Liver (tissue), 8 donors: ENCODE measurements at regions not wholly inside any gene's neighbourhood (a gene's known extent, or its start where the extent isn't known, plus 50 kb on each side); places are given as distances from the start of the nearest gene placed in this dataset.

Source experiments
- DNase-seq: peaks from one replicate; pipeline ENCODE4 v3.0.0-alpha.2; 2017; ENCODE audit warnings: low spot score
- H3K27ac ChIP-seq, 2 donors: one replicate each; pipeline ENCODE4 v1.7.0; 2013; ENCODE audit warnings: inconsistent platforms in 2 of 2, low read length in 2 of 2, control low read depth in 1 of 2, low read depth in 1 of 2, mild to moderate bottlenecking in 1 of 2
- H3K27me3 ChIP-seq, 4 donors: one replicate each; pipeline versions ENCODE4 v1.6.1 to v1.7.0; 2013; ENCODE audit warnings: low read length in 3 of 4, inconsistent platforms in 1 of 4, mild to moderate bottlenecking in 1 of 4, moderate library complexity in 1 of 4; ENCODE audit not compliant: control insufficient read depth in 4 of 4, insufficient read depth in 4 of 4
- H3K36me3 ChIP-seq, 4 donors: one replicate each; pipeline versions ENCODE4 v1.6.1 to v1.7.0; 2013; ENCODE audit warnings: low read length in 3 of 4, mild to moderate bottlenecking in 3 of 4, low read depth in 1 of 4, moderate library complexity in 1 of 4; ENCODE audit not compliant: control insufficient read depth in 4 of 4, insufficient read depth in 3 of 4
- H3K4me1 ChIP-seq, 4 donors: one replicate each; pipeline versions ENCODE4 v1.6.1 to v1.7.0; 2013; ENCODE audit warnings: low read length in 3 of 4, mild to moderate bottlenecking in 3 of 4, moderate library complexity in 1 of 4; ENCODE audit not compliant: control insufficient read depth in 4 of 4, insufficient read depth in 4 of 4
- H3K4me3 ChIP-seq, 3 donors: one replicate each; pipeline versions ENCODE4 v1.6.1 to v1.7.0; 2013; ENCODE audit warnings: low read length in 3 of 3, control low read depth in 1 of 3, low read depth in 1 of 3, mild to moderate bottlenecking in 1 of 3
- H3K9ac ChIP-seq, 2 donors: one replicate each; pipeline ENCODE4 v1.7.0; 2013; ENCODE audit warnings: low read length in 2 of 2, mild to moderate bottlenecking in 2 of 2, moderate library complexity in 2 of 2, control low read depth in 1 of 2, low read depth in 1 of 2
- H3K9me3 ChIP-seq, 4 donors: one replicate each; pipeline versions ENCODE4 v1.6.1 to v1.7.0; 2013; ENCODE audit warnings: low read length in 3 of 4; ENCODE audit not compliant: control insufficient read depth in 4 of 4
- ATF3 ChIP-seq: IDR thresholded peaks from 2 replicates; pipeline ENCODE4 v1.6.1; 2016; ENCODE audit warnings: antibody characterized with exemption
- CTCF ChIP-seq: fragments of 150-350 bp; IDR thresholded peaks from 2 replicates; pipeline ENCODE4 v1.5.1; 2017; ENCODE audit warnings: improper control_type of control experiment, low read depth, low read length; ENCODE audit not compliant: missing input control
- EGR1 ChIP-seq, 2 donors: IDR thresholded peaks; 2 replicates each; pipeline ENCODE4 v1.6.1; 2016 to 2018; ENCODE audit warnings: antibody characterized with exemption in 2 of 2, low read depth in 2 of 2
- FOXA1 ChIP-seq: IDR thresholded peaks from 2 replicates; pipeline ENCODE4 v1.6.1; 2016; ENCODE audit warnings: antibody characterized with exemption
- FOXA2 ChIP-seq: IDR thresholded peaks from 2 replicates; pipeline ENCODE4 v1.6.1; 2016; ENCODE audit warnings: antibody characterized with exemption
- GABPA ChIP-seq, 2 donors: IDR thresholded peaks in 1 of 2; conservative IDR thresholded peaks in 1 of 2; 2 replicates each; pipeline ENCODE4 v1.6.1; 2016; ENCODE audit warnings: antibody characterized with exemption in 2 of 2, mild to moderate bottlenecking in 1 of 2, moderate library complexity in 1 of 2
- HNF4A ChIP-seq, 2 donors: conservative IDR thresholded peaks; 2 replicates each; pipeline ENCODE4 v1.6.1; 2016; ENCODE audit warnings: antibody characterized with exemption in 2 of 2, mild to moderate bottlenecking in 2 of 2
- HNF4G ChIP-seq: IDR thresholded peaks from 2 replicates; pipeline ENCODE4 v1.6.1; 2016; ENCODE audit warnings: antibody characterized with exemption
- JUND ChIP-seq, 2 donors: IDR thresholded peaks; 2 replicates each; pipeline ENCODE4 v1.6.1; 2016; ENCODE audit warnings: antibody characterized with exemption in 2 of 2
- MAX ChIP-seq: IDR thresholded peaks from 2 replicates; pipeline ENCODE4 v1.6.1; 2016; ENCODE audit warnings: antibody characterized with exemption
- NR2F2 ChIP-seq: IDR thresholded peaks from 2 replicates; pipeline ENCODE4 v1.6.1; 2016; ENCODE audit warnings: antibody characterized with exemption
- RAD21 ChIP-seq, 2 donors: IDR thresholded peaks; 2 replicates each; pipeline ENCODE4 v1.6.1; 2016; ENCODE audit warnings: antibody characterized with exemption in 2 of 2, mild to moderate bottlenecking in 2 of 2
- REST ChIP-seq: IDR thresholded peaks from 2 replicates; pipeline ENCODE4 v1.6.1; 2016; ENCODE audit warnings: antibody characterized with exemption, mild to moderate bottlenecking
- RXRA ChIP-seq, 2 donors: IDR thresholded peaks; 2 replicates each; pipeline ENCODE4 v1.6.1; 2017 to 2018; ENCODE audit warnings: antibody characterized with exemption in 2 of 2, mild to moderate bottlenecking in 1 of 2
- SP1 ChIP-seq: IDR thresholded peaks from 2 replicates; pipeline ENCODE4 v1.6.1; 2018; ENCODE audit warnings: antibody characterized with exemption, mild to moderate bottlenecking
- TAF1 ChIP-seq: conservative IDR thresholded peaks from 2 replicates; pipeline ENCODE4 v1.6.1; 2016; ENCODE audit warnings: antibody characterized with exemption, mild to moderate bottlenecking
- YY1 ChIP-seq: IDR thresholded peaks from 2 replicates; pipeline ENCODE4 v1.6.1; 2016; ENCODE audit warnings: antibody characterized with exemption, mild to moderate bottlenecking
- ZBTB33 ChIP-seq: IDR thresholded peaks from 2 replicates; pipeline ENCODE4 v1.6.1; 2016; ENCODE audit warnings: antibody characterized with exemption
- WGBS: extraction: QIAGEN DNeasy Blood & Tissue Kit; methylation state at CpG from one replicate; pipeline ENCODE4 v1.1.7; 2013; 5-methylcytosine and 5-hydroxymethylcytosine counted together
- donor health status: healthy.
- donor health status: healthy.
- donor health status: healthy.
- donor health status: healthy.
- donor health status: healthy.

GRCh38 chr1:103435443-103435842 is 90.1 kb upstream of the RNPC3 start:
- no peak overlapping the region for H3K27ac ChIP-seq
- H3K9ac ChIP-seq = no peak overlapping the region
- WGBS = 34% methylated on average over 1 of the region's 1 CpG
- TF ChIP-seq EGR1 (IDR thresholded peaks at IDR 0.05; ENCODE audit: low read depth in 2 of 2) (no peak), CTCF (no peak), MAX (no peak), NR2F2 (no peak), TAF1 (no peak), GABPA (IDR thresholded peaks at IDR 0.05 in 1 of 2, conservative IDR thresholded peaks at IDR 0.05 in 1 of 2) (no peak), SP1 (no peak), RAD21 (IDR thresholded peaks at IDR 0.05) (no peak), YY1 (no peak), FOXA2 (no peak), HNF4G (no peak), HNF4A (conservative IDR thresholded peaks at IDR 0.05) (no peak), RXRA (IDR thresholded peaks at IDR 0.05) (no peak), FOXA1 (no peak), REST (no peak), ZBTB33 (no peak), JUND (IDR thresholded peaks at IDR 0.05) (no peak), ATF3 (no peak)
- peaks cover 0 to 3% (median 0%) of the 10 kb centered on the region in 4 donors for H3K27me3 ChIP-seq
- H3K9me3 ChIP-seq = no peaks in the 10 kb centered on the region
- H3K4me3 ChIP-seq = no peak overlapping the region
- DNase-seq = no peak
- H3K4me1 ChIP-seq = no peaks in the 10 kb centered on the region
- H3K36me3 ChIP-seq = no peaks in the 10 kb centered on the region

- Histone ChIP-seq H3K27ac (no peak overlapping the region), H3K9ac (no peak overlapping the region), H3K27me3 (no peaks in the 10 kb centered on the region), H3K4me3 (no peak overlapping the region), H3K9me3 (no peaks in the 10 kb centered on the region), H3K36me3 (no peaks in the 10 kb centered on the region), H3K4me1 (no peaks in the 10 kb centered on the region)
- 91% methylated on average over 2 of the region's 2 CpGs for WGBS
- no peak for DNase-seq
- TF ChIP-seq JUND (IDR thresholded peaks at IDR 0.05) (no peak), ZBTB33 (no peak), ATF3 (no peak), GABPA (IDR thresholded peaks at IDR 0.05 in 1 of 2, conservative IDR thresholded peaks at IDR 0.05 in 1 of 2) (no peak), CTCF (no peak), RXRA (IDR thresholded peaks at IDR 0.05) (no peak), EGR1 (IDR thresholded peaks at IDR 0.05; ENCODE audit: low read depth in 2 of 2) (no peak), SP1 (no peak)
These were observed 100.8 kb upstream of the RNPC3 start for GRCh38 chr1:103424650-103425049.
